Sigmoid colon (tissue), 4 donors: ENCODE measurements at regions not wholly inside any gene's neighbourhood (a gene's known extent, or its start where the extent isn't known, plus 50 kb on each side); places are given as distances from the start of the nearest gene placed in this dataset.

Source experiments
- EP300 ChIP-seq, 4 donors: sonication (generic); formaldehyde crosslinking; IDR thresholded peaks; one replicate each; pipeline ENCODE4 v1.6.1; 2017; ENCODE audit warnings: antibody characterized with exemption in 4 of 4
- POLR2A ChIP-seq, 2 donors: fragments of 450-650 bp; IDR thresholded peaks; one replicate each; pipeline ENCODE4 v1.6.1; 2016; ENCODE audit warnings: antibody characterized with exemption in 2 of 2, mild to moderate bottlenecking in 2 of 2, moderate library complexity in 2 of 2
- POLR2AphosphoS5 ChIP-seq, 4 donors: sonication (generic); formaldehyde crosslinking; IDR thresholded peaks; one replicate each; pipeline ENCODE4 v1.6.1; 2017; ENCODE audit warnings: antibody characterized with exemption in 4 of 4
- TF ChIP-seq, protein P1 (sequence below), 4 experiments: fragments of 450-650 bp in 3 of 4; fragments of 200-600 bp in 1 of 4; IDR thresholded peaks; one replicate each; pipeline ENCODE4 v1.5.1; 2016 to 2019; ENCODE audit warnings: antibody characterized with exemption in 4 of 4, mild to moderate bottlenecking in 3 of 4, moderate library complexity in 2 of 4

DNA sequence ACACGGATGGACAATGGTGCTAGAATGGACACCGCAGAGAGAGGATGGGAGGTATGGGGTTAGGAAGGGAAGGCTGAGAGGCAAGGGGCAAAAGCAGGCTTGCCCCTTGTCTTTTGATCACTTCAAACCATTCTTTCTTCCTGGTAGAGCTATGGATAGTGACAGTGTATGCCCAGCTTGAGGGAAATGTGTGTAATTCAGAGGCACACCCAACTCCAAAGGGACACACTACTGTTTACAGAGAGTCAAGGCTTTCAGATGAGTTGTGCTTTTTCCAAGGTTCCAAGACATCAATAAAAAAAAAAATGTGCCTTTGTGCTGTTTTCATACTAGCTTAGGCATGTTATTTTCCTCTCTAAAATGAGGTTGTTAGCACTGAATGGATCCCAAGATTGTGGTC lies 185.0 kb downstream of the MCHR2 start:
- TF ChIP-seq, protein P1, sequence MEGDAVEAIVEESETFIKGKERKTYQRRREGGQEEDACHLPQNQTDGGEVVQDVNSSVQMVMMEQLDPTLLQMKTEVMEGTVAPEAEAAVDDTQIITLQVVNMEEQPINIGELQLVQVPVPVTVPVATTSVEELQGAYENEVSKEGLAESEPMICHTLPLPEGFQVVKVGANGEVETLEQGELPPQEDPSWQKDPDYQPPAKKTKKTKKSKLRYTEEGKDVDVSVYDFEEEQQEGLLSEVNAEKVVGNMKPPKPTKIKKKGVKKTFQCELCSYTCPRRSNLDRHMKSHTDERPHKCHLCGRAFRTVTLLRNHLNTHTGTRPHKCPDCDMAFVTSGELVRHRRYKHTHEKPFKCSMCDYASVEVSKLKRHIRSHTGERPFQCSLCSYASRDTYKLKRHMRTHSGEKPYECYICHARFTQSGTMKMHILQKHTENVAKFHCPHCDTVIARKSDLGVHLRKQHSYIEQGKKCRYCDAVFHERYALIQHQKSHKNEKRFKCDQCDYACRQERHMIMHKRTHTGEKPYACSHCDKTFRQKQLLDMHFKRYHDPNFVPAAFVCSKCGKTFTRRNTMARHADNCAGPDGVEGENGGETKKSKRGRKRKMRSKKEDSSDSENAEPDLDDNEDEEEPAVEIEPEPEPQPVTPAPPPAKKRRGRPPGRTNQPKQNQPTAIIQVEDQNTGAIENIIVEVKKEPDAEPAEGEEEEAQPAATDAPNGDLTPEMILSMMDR (IDR thresholded peaks at IDR 0.05) = no peak
- TF ChIP-seq POLR2AphosphoS5 (IDR thresholded peaks at IDR 0.05) = no peak
- no peak for TF ChIP-seq POLR2A (IDR thresholded peaks at IDR 0.05)
- no peak for TF ChIP-seq EP300 (IDR thresholded peaks at IDR 0.05)
